ENCODE measurements at regions not wholly inside any gene's neighbourhood (a gene's known extent, or its start where the extent isn't known, plus 50 kb on each side); places are given as distances from the start of the nearest gene placed in this dataset.

GRCh38 chr7:53984776-53985175 lies 557.4 kb upstream of the VSTM2A start:
- no peaks in the 10 kb centered on the region for H3K27me3 ChIP-seq (ENCODE audit: control insufficient read depth in 2 of 2, insufficient read depth in 2 of 2, low read length in 2 of 2)
- POLR2A ChIA-PET: no interaction called here
- H3K9me3 ChIP-seq (replicated peaks; ENCODE audit: control insufficient read depth, insufficient read depth, low read depth, low read length): no peaks in the 10 kb centered on the region; the same call in 1 of the 2 replicates
- BruUV-seq (replicated peaks): no TSS peak
- CTCF ChIA-PET (ENCODE audit: low intra/inter-chr PET ratio): no interaction called here
- no peaks in the 10 kb centered on the region for H3K4me1 ChIP-seq (replicated peaks in 1 of 2; ENCODE audit: control insufficient read depth in 2 of 2, insufficient read depth in 2 of 2, low read length in 2 of 2)
- no peaks in the 10 kb centered on the region for H3K79me2 ChIP-seq (ENCODE audit: control insufficient read depth, insufficient read depth, low read length)
- H3K4me2 ChIP-seq (ENCODE audit: insufficient read depth, low read length): no peak overlapping the region
- in situ Hi-C loops (cut with MboI) (no loop called here), intact Hi-C loops (cut with micrococcal nuclease) (no loop called here)
- no peaks in the 10 kb centered on the region for H4K20me1 ChIP-seq (replicated peaks; ENCODE audit: control insufficient read depth, insufficient read depth, low read length)
- H3K27ac ChIP-seq (ENCODE audit: extremely low read depth, low read depth, low read length): no peak overlapping the region
- no peak for ATAC-seq
- no peak overlapping the region for H2AFZ ChIP-seq (ENCODE audit: low read depth, low read length)
- no peak for FAIRE-seq
- no peak for DNase-seq (ENCODE audit: extremely low read depth in 1 of 4, low spot score in 3 of 4)
- no peak overlapping the region for H3K9ac ChIP-seq (ENCODE audit: insufficient read depth in 1 of 2, low read depth in 2 of 2, low read length in 2 of 2)
- no peak overlapping the region for H3K4me3 ChIP-seq
- 3% methylated on average over 4 of the region's 4 CpGs for WGBS (ENCODE audit: insufficient coverage, low coverage, missing lambda C conversion rate)
- H3K9me1 ChIP-seq (ENCODE audit: control insufficient read depth, insufficient read depth, low read length): no peaks in the 10 kb centered on the region
- H3K36me3 ChIP-seq (ENCODE audit: control insufficient read depth, insufficient read depth, low read length): no peaks in the 10 kb centered on the region
- no peak for TF ChIP-seq TAF1 (IDR thresholded peaks at IDR 0.05; ENCODE audit: control insufficient read depth, extremely low read depth, insufficient read depth, low read length, severe bottlenecking)
- TF ChIP-seq MEF2A (IDR thresholded peaks at IDR 0.05; ENCODE audit: control insufficient read depth, low read depth, low read length): no peak
- TF ChIP-seq POLR2G (IDR thresholded peaks at IDR 0.05; ENCODE audit: low read depth, low read length): no peak
- TF ChIP-seq ZNF57 (CRISPR knock-in tag; IDR thresholded peaks at IDR 0.05): no peak
- TF ChIP-seq ETV5 (CRISPR knock-in tag; IDR thresholded peaks at IDR 0.05; ENCODE audit: low read depth): no peak
- TF ChIP-seq RFX1 (IDR thresholded peaks at IDR 0.05): no peak
- no peak for TF ChIP-seq RAD51 (IDR thresholded peaks at IDR 0.05; ENCODE audit: borderline replicate concordance, low read depth)
- no peak for TF ChIP-seq RBFOX2 (IDR thresholded peaks at IDR 0.05; ENCODE audit: low read depth, low read length)
- no peak for TF ChIP-seq ZBTB40 (IDR thresholded peaks at IDR 0.05)
- no peak for TF ChIP-seq ZBTB40 (CRISPR knock-in tag; IDR thresholded peaks at IDR 0.05)
- no peak for TF ChIP-seq CHCHD3 (CRISPR knock-in tag; IDR thresholded peaks at IDR 0.05)
- no peak for TF ChIP-seq PATZ1 (CRISPR knock-in tag; IDR thresholded peaks at IDR 0.05; ENCODE audit: borderline replicate concordance)
- no peak for TF ChIP-seq SUPT5H (IDR thresholded peaks at IDR 0.05)
- TF ChIP-seq JUNB (CRISPR knock-in tag; conservative IDR thresholded peaks at IDR 0.05): no peak
